ENCODE measurements at regions not wholly inside any gene's neighbourhood (a gene's known extent, or its start where the extent isn't known, plus 50 kb on each side); places are given as distances from the start of the nearest gene placed in this dataset.
"Not testable (repeated sequence)": the region's sequence is repeated elsewhere in the genome, so short reads cannot be mapped to it uniquely, and the experiment has no call there.

GRCh38 chr1:223992456-223993246 is 121.3 kb upstream of the FBXO28 start:
- H3K27ac ChIP-seq (ENCODE audit: low read depth) = peak overlapping the region; percentile 71
- not testable (repeated sequence) for H3K4me1 ChIP-seq (ENCODE audit: insufficient read depth)

GRCh38 chr1:223991297-223991857 is 122.5 kb upstream of the FBXO28 start:
- H3K36me3 ChIP-seq (ENCODE audit: insufficient read depth); H3K27ac ChIP-seq (ENCODE audit: low read depth); DNase-seq (ENCODE audit: extremely low spot score); H3K4me3 ChIP-seq (ENCODE audit: low read depth, low read length); H3K4me1 ChIP-seq (ENCODE audit: insufficient read depth): not testable (repeated sequence)
- 96% methylated on average over 10 of the region's 10 CpGs for WGBS

More at GRCh38 chr1:223992456-223993246, 121.3 kb upstream of the FBXO28 start:
- under 1% methylated on average over 59 of the region's 70 CpGs for WGBS
- H3K36me3 ChIP-seq (ENCODE audit: insufficient read depth) = not testable (repeated sequence)
- DNase-seq (ENCODE audit: extremely low spot score) = peak; percentile 96
- H3K4me3 ChIP-seq (ENCODE audit: low read depth, low read length) = peak overlapping the region; percentile 48

GRCh38 chr1:223961985-223962384 is 116.2 kb upstream of the TP53BP2 start:
- 95% methylated on average over 4 of the region's 4 CpGs for WGBS
- not testable (repeated sequence) for H3K36me3 ChIP-seq (ENCODE audit: insufficient read depth); H3K4me1 ChIP-seq (ENCODE audit: insufficient read depth); DNase-seq (ENCODE audit: extremely low spot score); H3K4me3 ChIP-seq (ENCODE audit: low read depth, low read length); H3K27ac ChIP-seq (ENCODE audit: low read depth)

GRCh38 chr1:223952801-223953200 is 107.1 kb upstream of the TP53BP2 start:
- H3K27ac ChIP-seq (ENCODE audit: low read depth); H3K4me3 ChIP-seq (ENCODE audit: low read depth, low read length); DNase-seq (ENCODE audit: extremely low spot score); H3K4me1 ChIP-seq (ENCODE audit: insufficient read depth); H3K36me3 ChIP-seq (ENCODE audit: insufficient read depth): not testable (repeated sequence)
- 83% methylated on average over 2 of the region's 2 CpGs for WGBS

GRCh38 chr1:223951551-223951950 is 105.8 kb upstream of the TP53BP2 start:
- H3K27ac ChIP-seq (ENCODE audit: low read depth); H3K4me1 ChIP-seq (ENCODE audit: insufficient read depth); H3K4me3 ChIP-seq (ENCODE audit: low read depth, low read length); H3K36me3 ChIP-seq (ENCODE audit: insufficient read depth); DNase-seq (ENCODE audit: extremely low spot score): not testable (repeated sequence)
- 96% methylated on average over 14 of the region's 14 CpGs for WGBS

GRCh38 chr1:223949944-223950343 is 104.2 kb upstream of the TP53BP2 start:
- DNase-seq (ENCODE audit: extremely low spot score); H3K36me3 ChIP-seq (ENCODE audit: insufficient read depth); H3K4me1 ChIP-seq (ENCODE audit: insufficient read depth); H3K4me3 ChIP-seq (ENCODE audit: low read depth, low read length); H3K27ac ChIP-seq (ENCODE audit: low read depth): not testable (repeated sequence)
- WGBS = 87% methylated on average over 10 of the region's 10 CpGs

GRCh38 chr1:223948041-223948440 is 102.3 kb upstream of the TP53BP2 start:
- not testable (repeated sequence) for DNase-seq (ENCODE audit: extremely low spot score); H3K36me3 ChIP-seq (ENCODE audit: insufficient read depth); H3K27ac ChIP-seq (ENCODE audit: low read depth); H3K4me3 ChIP-seq (ENCODE audit: low read depth, low read length); H3K4me1 ChIP-seq (ENCODE audit: insufficient read depth)
- 98% methylated on average over 11 of the region's 12 CpGs for WGBS

GRCh38 chr1:223936592-223936991 is 90.8 kb upstream of the TP53BP2 start:
- not testable (repeated sequence) for H3K4me1 ChIP-seq (ENCODE audit: insufficient read depth); DNase-seq (ENCODE audit: extremely low spot score); H3K36me3 ChIP-seq (ENCODE audit: insufficient read depth); H3K27ac ChIP-seq (ENCODE audit: low read depth); H3K4me3 ChIP-seq (ENCODE audit: low read depth, low read length)
- WGBS = 79% methylated on average over 2 of the region's 2 CpGs

GRCh38 chr1:223931476-223931875 is 85.7 kb upstream of the TP53BP2 start:
- not testable (repeated sequence) for H3K36me3 ChIP-seq (ENCODE audit: insufficient read depth); H3K4me1 ChIP-seq (ENCODE audit: insufficient read depth); H3K27ac ChIP-seq (ENCODE audit: low read depth); DNase-seq (ENCODE audit: extremely low spot score); H3K4me3 ChIP-seq (ENCODE audit: low read depth, low read length)
- 90% methylated on average over 1 of the region's 1 CpG for WGBS

GRCh38 chr1:223920805-223921204 is 75.1 kb upstream of the TP53BP2 start:
- 92% methylated on average over 1 of the region's 4 CpGs for WGBS
- H3K27ac ChIP-seq (ENCODE audit: low read depth); H3K4me1 ChIP-seq (ENCODE audit: insufficient read depth); DNase-seq (ENCODE audit: extremely low spot score); H3K4me3 ChIP-seq (ENCODE audit: low read depth, low read length); H3K36me3 ChIP-seq (ENCODE audit: insufficient read depth): not testable (repeated sequence)

- not testable (repeated sequence) for H3K27ac ChIP-seq (ENCODE audit: low read depth); H3K4me3 ChIP-seq (ENCODE audit: low read depth, low read length); H3K36me3 ChIP-seq (ENCODE audit: insufficient read depth); DNase-seq (ENCODE audit: extremely low spot score); H3K4me1 ChIP-seq (ENCODE audit: insufficient read depth)
- WGBS = 58% methylated on average over 2 of the region's 2 CpGs
Measured at GRCh38 chr1:223915476-223915875, 69.7 kb upstream of the TP53BP2 start.

- not testable (repeated sequence) for H3K27ac ChIP-seq (ENCODE audit: low read depth); H3K4me1 ChIP-seq (ENCODE audit: insufficient read depth); H3K36me3 ChIP-seq (ENCODE audit: insufficient read depth); H3K4me3 ChIP-seq (ENCODE audit: low read depth, low read length); DNase-seq (ENCODE audit: extremely low spot score)
- WGBS = 67% methylated on average over 2 of the region's 2 CpGs
Measured at GRCh38 chr1:223913715-223914114, 68.0 kb upstream of the TP53BP2 start.

- H3K27ac ChIP-seq (ENCODE audit: low read depth); H3K4me3 ChIP-seq (ENCODE audit: low read depth, low read length); DNase-seq (ENCODE audit: extremely low spot score); H3K36me3 ChIP-seq (ENCODE audit: insufficient read depth); H3K4me1 ChIP-seq (ENCODE audit: insufficient read depth): not testable (repeated sequence)
- WGBS = 7% methylated on average over 4 of the region's 4 CpGs
Measured at GRCh38 chr1:223907943-223908587, 62.3 kb upstream of the TP53BP2 start.

GRCh38 chr1:223903221-223903620 is 57.5 kb upstream of the TP53BP2 start:
- not testable (repeated sequence) for H3K4me3 ChIP-seq (ENCODE audit: low read depth, low read length); H3K4me1 ChIP-seq (ENCODE audit: insufficient read depth); DNase-seq (ENCODE audit: extremely low spot score); H3K27ac ChIP-seq (ENCODE audit: low read depth); H3K36me3 ChIP-seq (ENCODE audit: insufficient read depth)
- WGBS = no CpG with 5 or more reads among the region's 1 CpG

Measured in urinary bladder (tissue), 3 donors.